Neuronal stem cell (in vitro differentiated cells): ENCODE measurements at regions not wholly inside any gene's neighbourhood (a gene's known extent, or its start where the extent isn't known, plus 50 kb on each side); places are given as distances from the start of the nearest gene placed in this dataset.

Experiments
- DNase-seq: peaks from one replicate; pipeline ENCODE4 v3.0.0-alpha.2; 2013; ENCODE audit warnings: low spot score
- H2AFZ ChIP-seq: one replicate; pipeline ENCODE4 v1.6.1; 2013; ENCODE audit warnings: mild to moderate bottlenecking, low read length, inconsistent platforms
- H2AK5ac ChIP-seq: 2 replicates; pipeline ENCODE4 v1.6.1; 2013; ENCODE audit warnings: low read depth, mild to moderate bottlenecking, inconsistent platforms, low read length, moderate library complexity, mixed read lengths
- H2BK120ac ChIP-seq: 2 replicates; pipeline ENCODE4 v1.6.1; 2013; ENCODE audit warnings: low read depth, mild to moderate bottlenecking, inconsistent platforms, low read length, moderate library complexity, mixed read lengths
- H2BK12ac ChIP-seq: one replicate; pipeline ENCODE4 v1.6.1; 2013; ENCODE audit warnings: low read length, inconsistent platforms
- H2BK15ac ChIP-seq: 2 replicates; pipeline ENCODE4 v1.6.1; 2013; ENCODE audit warnings: mild to moderate bottlenecking, low read length, inconsistent platforms, mixed read lengths
- H2BK5ac ChIP-seq: one replicate; pipeline ENCODE4 v1.6.1; 2013; ENCODE audit warnings: inconsistent platforms, mild to moderate bottlenecking, low read length, moderate library complexity
- H3K14ac ChIP-seq: one replicate; pipeline ENCODE4 v1.6.1; 2013; ENCODE audit warnings: low read length, inconsistent platforms
- H3K18ac ChIP-seq: 2 replicates; pipeline ENCODE4 v1.6.1; 2013; ENCODE audit warnings: low read length, inconsistent platforms
- H3K23ac ChIP-seq: 2 replicates; pipeline ENCODE4 v1.6.1; 2013; ENCODE audit warnings: low read depth, mild to moderate bottlenecking, mixed read lengths, low read length, inconsistent platforms; ENCODE audit not compliant: poor library complexity
- H3K27ac ChIP-seq: replicated peaks from 3 replicates; pipeline ENCODE4 v1.5.1; 2013; ENCODE audit warnings: low read length, inconsistent platforms
- H3K27me3 ChIP-seq, 3 experiments: 2 replicates each; pipeline ENCODE4 v1.6.1; 2013; ENCODE audit warnings: low read length in 3 of 3, mild to moderate bottlenecking in 2 of 3, inconsistent platforms in 1 of 3, low read depth in 1 of 3, mixed read lengths in 1 of 3, moderate library complexity in 1 of 3; ENCODE audit not compliant: control insufficient read depth in 3 of 3, insufficient read depth in 3 of 3
- H3K36me3 ChIP-seq, 2 donors: replicated peaks in 1 of 2; 2 replicates each; pipeline ENCODE4 v1.6.1; 2013; ENCODE audit warnings: low read length in 2 of 2; ENCODE audit not compliant: control insufficient read depth in 2 of 2, insufficient read depth in 2 of 2
- H3K4ac ChIP-seq: 2 replicates; pipeline ENCODE4 v1.6.1; 2013; ENCODE audit warnings: inconsistent platforms, mild to moderate bottlenecking, low read length, moderate library complexity
- H3K4me1 ChIP-seq, 2 donors: 1 replicate in 1 of 2; 2 replicates in 1 of 2; pipeline ENCODE4 v1.6.1; 2013; ENCODE audit warnings: low read length in 2 of 2, low read depth in 1 of 2; ENCODE audit not compliant: control insufficient read depth in 2 of 2, insufficient read depth in 1 of 2
- H3K4me2 ChIP-seq: one replicate; pipeline ENCODE4 v1.6.1; 2013; ENCODE audit warnings: mild to moderate bottlenecking, low read length, inconsistent platforms; ENCODE audit not compliant: insufficient read depth, poor library complexity, severe bottlenecking
- H3K4me3 ChIP-seq, 2 donors: 2 replicates each; pipeline ENCODE4 v1.5.1; 2013; ENCODE audit warnings: low read length in 2 of 2, mild to moderate bottlenecking in 2 of 2, inconsistent platforms in 1 of 2, moderate library complexity in 1 of 2
- H3K79me1 ChIP-seq: one replicate; pipeline ENCODE4 v1.6.1; 2013; ENCODE audit warnings: low read depth, mild to moderate bottlenecking, inconsistent platforms, low read length, moderate library complexity
- H3K9ac ChIP-seq: one replicate; pipeline ENCODE4 v1.6.1; 2013; ENCODE audit warnings: mild to moderate bottlenecking, low read depth, low read length, inconsistent platforms; ENCODE audit not compliant: poor library complexity
- H3K9me3 ChIP-seq, 2 donors: replicated peaks in 1 of 2; 2 replicates each; pipeline versions ENCODE3 to v1.6.1; 2013; ENCODE audit warnings: low read length in 2 of 2, mild to moderate bottlenecking in 2 of 2, inconsistent platforms in 1 of 2, low read depth in 1 of 2, mixed read lengths in 1 of 2, moderate library complexity in 1 of 2; ENCODE audit not compliant: control insufficient read depth in 2 of 2, insufficient read depth in 1 of 2
- H4K8ac ChIP-seq: one replicate; pipeline ENCODE4 v1.6.1; 2013; ENCODE audit warnings: low read depth, mild to moderate bottlenecking, inconsistent platforms, low read length, moderate library complexity
- H4K91ac ChIP-seq: one replicate; pipeline ENCODE4 v1.6.1; 2013; ENCODE audit warnings: low read length, low read depth, mild to moderate bottlenecking, inconsistent platforms; ENCODE audit not compliant: poor library complexity
- WGBS, 2 donors: extraction: QIAGEN DNeasy Blood & Tissue Kit; methylation state at CpG; one replicate each; pipeline ENCODE4 v1.1.7; 2013; ENCODE audit warnings: missing lambda C conversion rate in 2 of 2, mixed read lengths in 1 of 2; ENCODE audit not compliant: insufficient read length in 2 of 2, insufficient replicate concordance in 1 of 2; ENCODE audit errors: extremely low coverage in 2 of 2; 5-methylcytosine and 5-hydroxymethylcytosine counted together

GRCh38 chr12:38501991-38502390, 185.4 kb downstream of the ALG10B start:
- Histone ChIP-seq H3K23ac (no peak overlapping the region), H3K9ac (no peak overlapping the region), H3K4me2 (no peak overlapping the region), H3K4me1 (peaks cover 2 to 4% of the 10 kb centered on the region in 2 donors), H3K36me3 (no peaks in the 10 kb centered on the region), H3K4ac (no peak overlapping the region), H2AFZ (no peak overlapping the region), H4K91ac (no peak overlapping the region), H3K27me3 (no peaks in the 10 kb centered on the region), H3K14ac (no peak overlapping the region), H2AK5ac (no peak overlapping the region), H4K8ac (no peak overlapping the region), H3K27ac (no peak overlapping the region), H2BK15ac (no peak overlapping the region), H2BK5ac (no peak overlapping the region), H3K79me1 (no peaks in the 10 kb centered on the region), H2BK12ac (no peak overlapping the region), H3K4me3 (no peak overlapping the region), H3K9me3 (peaks cover 0 to 2% of the 10 kb centered on the region in 2 donors), H3K18ac (no peak overlapping the region), H2BK120ac (no peak overlapping the region)
- no peak for DNase-seq

- no peak overlapping the region for H3K14ac ChIP-seq
- no peak overlapping the region for H3K9ac ChIP-seq
- no CpG with 5 or more reads among the region's 4 CpGs for WGBS, 2 donors
- no peak overlapping the region for H2BK15ac ChIP-seq
- H3K27ac ChIP-seq, result no peak overlapping the region
- H4K91ac ChIP-seq, result no peak overlapping the region
- no peaks in the 10 kb centered on the region for H3K36me3 ChIP-seq
- H3K4me2 ChIP-seq, result no peak overlapping the region
- no peaks in the 10 kb centered on the region for H3K9me3 ChIP-seq
- no peak overlapping the region for H3K4me3 ChIP-seq
- DNase-seq, result no peak
- no peak overlapping the region for H2AK5ac ChIP-seq
- H2BK5ac ChIP-seq, result no peak overlapping the region
- no peak overlapping the region for H2BK120ac ChIP-seq
- no peak overlapping the region for H3K23ac ChIP-seq
- no peak overlapping the region for H2BK12ac ChIP-seq
- no peaks in the 10 kb centered on the region for H3K27me3 ChIP-seq
- H4K8ac ChIP-seq, result no peak overlapping the region
- no peak overlapping the region for H3K18ac ChIP-seq
- H3K4ac ChIP-seq, result no peak overlapping the region
- H3K79me1 ChIP-seq, result no peaks in the 10 kb centered on the region
- H3K4me1 ChIP-seq, result peaks cover 2 to 5% of the 10 kb centered on the region in 2 donors
- H2AFZ ChIP-seq, result peak overlapping the region; percentile 34
Observed at GRCh38 chr12:38502415-38502814, 185.8 kb downstream of the ALG10B start.

- H3K9ac ChIP-seq, result no peak overlapping the region
- no peaks in the 10 kb centered on the region for H3K27me3 ChIP-seq
- H4K8ac ChIP-seq, result no peak overlapping the region
- peak overlapping the region; percentile 11 for H2AFZ ChIP-seq
- no peaks in the 10 kb centered on the region for H3K36me3 ChIP-seq
- no peaks in the 10 kb centered on the region for H3K79me1 ChIP-seq
- H3K23ac ChIP-seq, result no peak overlapping the region
- no peak overlapping the region for H2BK12ac ChIP-seq
- no peak for DNase-seq
- no peak overlapping the region for H4K91ac ChIP-seq
- no peak overlapping the region for H3K14ac ChIP-seq
- H3K27ac ChIP-seq, result no peak overlapping the region
- no peak overlapping the region for H2AK5ac ChIP-seq
- H3K4ac ChIP-seq, result no peak overlapping the region
- H2BK120ac ChIP-seq, result no peak overlapping the region
- H3K18ac ChIP-seq, result no peak overlapping the region
- no peak overlapping the region for H2BK5ac ChIP-seq
- peaks cover 5 to 9% of the 10 kb centered on the region in 2 donors for H3K4me1 ChIP-seq
- WGBS, 2 donors, result no CpG with 5 or more reads among the region's 7 CpGs
- no peaks in the 10 kb centered on the region for H3K9me3 ChIP-seq
- no peak overlapping the region for H3K4me2 ChIP-seq
- H3K4me3 ChIP-seq, result no peak overlapping the region
- no peak overlapping the region for H2BK15ac ChIP-seq
Observed at GRCh38 chr12:38507839-38508238, 191.3 kb downstream of the ALG10B start.

- Histone ChIP-seq H3K23ac (no peak overlapping the region), H3K4me1 (peaks cover 5 to 9% of the 10 kb centered on the region in 2 donors), H2BK12ac (no peak overlapping the region), H3K9ac (no peak overlapping the region), H4K91ac (no peak overlapping the region), H3K4me2 (no peak overlapping the region), H2BK5ac (no peak overlapping the region), H2AK5ac (no peak overlapping the region), H3K18ac (no peak overlapping the region), H3K79me1 (no peaks in the 10 kb centered on the region), H3K36me3 (no peaks in the 10 kb centered on the region), H3K14ac (no peak overlapping the region), H3K27me3 (no peaks in the 10 kb centered on the region), H3K4me3 (no peak overlapping the region), H2BK120ac (no peak overlapping the region), H4K8ac (no peak overlapping the region), H3K27ac (no peak overlapping the region), H3K9me3 (no peaks in the 10 kb centered on the region), H3K4ac (no peak overlapping the region), H2AFZ (peak overlapping the region; percentile 11), H2BK15ac (no peak overlapping the region)
- DNase-seq, result no peak
- no CpG with 5 or more reads among the region's 5 CpGs for WGBS, 2 donors
Observed at GRCh38 chr12:38508246-38508645, 191.7 kb downstream of the ALG10B start.
